ENCODE measurements at regions not wholly inside any gene's neighbourhood (a gene's known extent, or its start where the extent isn't known, plus 50 kb on each side); places are given as distances from the start of the nearest gene placed in this dataset.

- no peak overlapping the region for H3K4me3 ChIP-seq (ENCODE audit: low read depth, low read length)
- TF ChIP-seq, protein P1, sequence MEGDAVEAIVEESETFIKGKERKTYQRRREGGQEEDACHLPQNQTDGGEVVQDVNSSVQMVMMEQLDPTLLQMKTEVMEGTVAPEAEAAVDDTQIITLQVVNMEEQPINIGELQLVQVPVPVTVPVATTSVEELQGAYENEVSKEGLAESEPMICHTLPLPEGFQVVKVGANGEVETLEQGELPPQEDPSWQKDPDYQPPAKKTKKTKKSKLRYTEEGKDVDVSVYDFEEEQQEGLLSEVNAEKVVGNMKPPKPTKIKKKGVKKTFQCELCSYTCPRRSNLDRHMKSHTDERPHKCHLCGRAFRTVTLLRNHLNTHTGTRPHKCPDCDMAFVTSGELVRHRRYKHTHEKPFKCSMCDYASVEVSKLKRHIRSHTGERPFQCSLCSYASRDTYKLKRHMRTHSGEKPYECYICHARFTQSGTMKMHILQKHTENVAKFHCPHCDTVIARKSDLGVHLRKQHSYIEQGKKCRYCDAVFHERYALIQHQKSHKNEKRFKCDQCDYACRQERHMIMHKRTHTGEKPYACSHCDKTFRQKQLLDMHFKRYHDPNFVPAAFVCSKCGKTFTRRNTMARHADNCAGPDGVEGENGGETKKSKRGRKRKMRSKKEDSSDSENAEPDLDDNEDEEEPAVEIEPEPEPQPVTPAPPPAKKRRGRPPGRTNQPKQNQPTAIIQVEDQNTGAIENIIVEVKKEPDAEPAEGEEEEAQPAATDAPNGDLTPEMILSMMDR (conservative IDR thresholded peaks at IDR 0.05; ENCODE audit: low read depth, low read length): no peak
- DNase-seq (ENCODE audit: low read depth): no peak
Measured at GRCh38 chr6:17226786-17227233, 54.4 kb upstream of the RBM24 start.

- H3K4me3 ChIP-seq (ENCODE audit: low read depth, low read length): no peak overlapping the region
- TF ChIP-seq, protein P1 (conservative IDR thresholded peaks at IDR 0.05; ENCODE audit: low read depth, low read length): no peak
- DNase-seq (ENCODE audit: low read depth): no peak
Measured at GRCh38 chr6:17227403-17227802, 53.8 kb upstream of the RBM24 start.
